NCI-H146 (cell line): ENCODE measurements at regions not wholly inside any gene's neighbourhood (a gene's known extent, or its start where the extent isn't known, plus 50 kb on each side); places are given as distances from the start of the nearest gene placed in this dataset.

Source experiments
- DNase-seq: peaks from one replicate; lab custom pipeline; 2025; lab: John Stamatoyannopoulos, UW

GRCh38 chrX:30414144-30414543, 105.0 kb upstream of the NR0B1 start:
- no peak for DNase-seq

GRCh38 chrX:30402366-30402765, 93.2 kb upstream of the NR0B1 start:
- no peak for DNase-seq

- DNase-seq, result no peak
Measured at GRCh38 chrX:30388325-30388724, 79.1 kb upstream of the NR0B1 start.

GRCh38 chrX:30373951-30374350, 64.8 kb upstream of the NR0B1 start:
- DNase-seq, result no peak

GRCh38 chrX:30373479-30373878, 64.3 kb upstream of the NR0B1 start:
- no peak for DNase-seq

GRCh38 chrX:30364229-30364628, 55.0 kb upstream of the NR0B1 start:
- DNase-seq, result peak; percentile 96
